GM10248 (cell line): ENCODE measurements at regions not wholly inside any gene's neighbourhood (a gene's known extent, or its start where the extent isn't known, plus 50 kb on each side); places are given as distances from the start of the nearest gene placed in this dataset.

ENCODE experiments used
- CTCF ChIA-PET: fragments of 300-600 bp; sonication (Branson Sonifier 250); formaldehyde crosslinking; extraction: SDS; loops from one replicate; lab custom pipeline; 2021; ENCODE audit warnings: antibody characterized with exemption; lab: Yijun Ruan, JAX
- POLR2A ChIA-PET: fragments of 350-650 bp; sonication (Branson Sonifier 250); formaldehyde crosslinking; extraction: SDS; loops from one replicate; lab custom pipeline; 2020; ENCODE audit warnings: antibody characterized with exemption; lab: Yijun Ruan, JAX
- DNase-seq: peaks from one replicate; pipeline ENCODE4 v3.0.0; 2012; ENCODE audit errors: extremely low spot score
- TF ChIP-seq, protein P1 (sequence below): IDR thresholded peaks from 2 replicates; pipeline ENCODE4 v1.5.1; 2012; ENCODE audit warnings: mild to moderate bottlenecking, low read depth; ENCODE audit errors: extremely low read depth, missing control alignments, control extremely low read depth

DNA sequence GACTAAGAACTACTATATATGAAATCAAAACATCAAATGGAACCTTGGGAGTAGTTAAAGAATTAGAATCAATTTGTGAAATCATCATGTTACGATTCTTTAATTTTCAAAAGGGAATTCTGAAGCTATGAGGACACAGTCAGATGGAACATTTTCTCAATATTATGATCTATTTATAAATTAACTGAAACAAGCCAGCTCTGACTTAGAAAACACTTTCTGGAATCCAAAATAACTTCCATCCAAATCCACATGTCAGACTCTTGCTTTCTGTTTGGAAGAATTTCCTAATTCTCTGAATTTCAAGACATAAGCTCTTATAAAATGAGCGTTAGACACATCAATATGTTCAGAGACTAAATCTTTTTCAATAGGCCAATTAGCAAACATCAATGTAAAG, 737.7 kb upstream of the SOX9 start:
- ChIA-PET POLR2A (interaction anchor here (0.5 kb wide), 1 partner anchor 239 kb away, joined by 7 read pairs; no protein-coding TSS in a partner anchor), CTCF (interaction anchor here (0.9 to 1.1 kb wide), 2 partner anchors 12 to 20 kb away, joined by 3 read pairs; no protein-coding TSS in a partner anchor)
- TF ChIP-seq, protein P1, sequence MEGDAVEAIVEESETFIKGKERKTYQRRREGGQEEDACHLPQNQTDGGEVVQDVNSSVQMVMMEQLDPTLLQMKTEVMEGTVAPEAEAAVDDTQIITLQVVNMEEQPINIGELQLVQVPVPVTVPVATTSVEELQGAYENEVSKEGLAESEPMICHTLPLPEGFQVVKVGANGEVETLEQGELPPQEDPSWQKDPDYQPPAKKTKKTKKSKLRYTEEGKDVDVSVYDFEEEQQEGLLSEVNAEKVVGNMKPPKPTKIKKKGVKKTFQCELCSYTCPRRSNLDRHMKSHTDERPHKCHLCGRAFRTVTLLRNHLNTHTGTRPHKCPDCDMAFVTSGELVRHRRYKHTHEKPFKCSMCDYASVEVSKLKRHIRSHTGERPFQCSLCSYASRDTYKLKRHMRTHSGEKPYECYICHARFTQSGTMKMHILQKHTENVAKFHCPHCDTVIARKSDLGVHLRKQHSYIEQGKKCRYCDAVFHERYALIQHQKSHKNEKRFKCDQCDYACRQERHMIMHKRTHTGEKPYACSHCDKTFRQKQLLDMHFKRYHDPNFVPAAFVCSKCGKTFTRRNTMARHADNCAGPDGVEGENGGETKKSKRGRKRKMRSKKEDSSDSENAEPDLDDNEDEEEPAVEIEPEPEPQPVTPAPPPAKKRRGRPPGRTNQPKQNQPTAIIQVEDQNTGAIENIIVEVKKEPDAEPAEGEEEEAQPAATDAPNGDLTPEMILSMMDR: no peak
- DNase-seq: no peak

GRCh38 chr17:71387456-71387855, 733.4 kb upstream of the SOX9 start:
- ChIA-PET CTCF (no interaction called here), POLR2A (no interaction called here)
- TF ChIP-seq, protein P1: no peak
- no peak for DNase-seq

- CTCF ChIA-PET: no interaction called here
- POLR2A ChIA-PET: no interaction called here
- no peak for DNase-seq
Measured at GRCh38 chr17:71392715-71393567, 727.9 kb upstream of the SOX9 start.

DNA sequence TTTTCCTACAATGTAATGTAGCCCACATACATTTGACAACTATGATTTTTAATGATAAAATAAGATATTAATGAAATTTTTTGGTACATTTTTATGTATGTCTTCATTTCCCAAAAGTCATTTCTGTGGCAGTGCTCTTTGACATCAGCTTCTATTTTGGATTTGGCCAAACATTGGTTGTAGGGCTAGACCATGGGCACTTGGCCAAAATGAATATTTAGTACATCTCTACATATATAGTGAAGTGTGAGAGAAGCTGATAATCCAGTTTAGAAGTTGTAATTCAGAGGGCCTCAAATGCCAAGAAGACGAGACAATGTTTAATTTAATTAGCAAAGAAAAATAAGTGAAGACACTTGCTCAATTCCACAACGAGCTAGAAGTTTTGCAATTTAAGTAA, 724.9 kb upstream of the SOX9 start:
- ChIA-PET CTCF (interaction anchor here (0.8 kb wide), 1 partner anchor 14 kb away, joined by 3 read pairs; no protein-coding TSS in a partner anchor), POLR2A (no interaction called here)
- DNase-seq: no peak
- TF ChIP-seq, protein P1: no peak

More at GRCh38 chr17:71392715-71393567, 727.9 kb upstream of the SOX9 start:
- TF ChIP-seq, protein P1: no peak

GRCh38 chr17:71396711-71397110, 724.1 kb upstream of the SOX9 start:
- ChIA-PET CTCF (interaction anchor here (0.8 kb wide), 1 partner anchor 15 kb away, joined by 3 read pairs; no protein-coding TSS in a partner anchor), POLR2A (no interaction called here)
- TF ChIP-seq, protein P1: no peak
- DNase-seq: no peak

- ChIA-PET CTCF (no interaction called here), POLR2A (no interaction called here)
- DNase-seq: no peak
- TF ChIP-seq, protein P1: no peak
Measured at GRCh38 chr17:71398025-71398424, 722.8 kb upstream of the SOX9 start.
